Dedifferentiated amniotic fluid mesenchymal stem cell (primary cell): ENCODE measurements at regions not wholly inside any gene's neighbourhood (a gene's known extent, or its start where the extent isn't known, plus 50 kb on each side); places are given as distances from the start of the nearest gene placed in this dataset.
A peak's percentile ranks its signal among the peaks of the same experiment; 100 is the strongest.
"Not testable (repeated sequence)": the region's sequence is repeated elsewhere in the genome, so short reads cannot be mapped to it uniquely, and the experiment has no call there.

ENCODE experiments used
- DNase-seq: peaks from one replicate; pipeline ENCODE4 v3.0.0-alpha.2; 2016; ENCODE audit errors: extremely low spot score

DNA sequence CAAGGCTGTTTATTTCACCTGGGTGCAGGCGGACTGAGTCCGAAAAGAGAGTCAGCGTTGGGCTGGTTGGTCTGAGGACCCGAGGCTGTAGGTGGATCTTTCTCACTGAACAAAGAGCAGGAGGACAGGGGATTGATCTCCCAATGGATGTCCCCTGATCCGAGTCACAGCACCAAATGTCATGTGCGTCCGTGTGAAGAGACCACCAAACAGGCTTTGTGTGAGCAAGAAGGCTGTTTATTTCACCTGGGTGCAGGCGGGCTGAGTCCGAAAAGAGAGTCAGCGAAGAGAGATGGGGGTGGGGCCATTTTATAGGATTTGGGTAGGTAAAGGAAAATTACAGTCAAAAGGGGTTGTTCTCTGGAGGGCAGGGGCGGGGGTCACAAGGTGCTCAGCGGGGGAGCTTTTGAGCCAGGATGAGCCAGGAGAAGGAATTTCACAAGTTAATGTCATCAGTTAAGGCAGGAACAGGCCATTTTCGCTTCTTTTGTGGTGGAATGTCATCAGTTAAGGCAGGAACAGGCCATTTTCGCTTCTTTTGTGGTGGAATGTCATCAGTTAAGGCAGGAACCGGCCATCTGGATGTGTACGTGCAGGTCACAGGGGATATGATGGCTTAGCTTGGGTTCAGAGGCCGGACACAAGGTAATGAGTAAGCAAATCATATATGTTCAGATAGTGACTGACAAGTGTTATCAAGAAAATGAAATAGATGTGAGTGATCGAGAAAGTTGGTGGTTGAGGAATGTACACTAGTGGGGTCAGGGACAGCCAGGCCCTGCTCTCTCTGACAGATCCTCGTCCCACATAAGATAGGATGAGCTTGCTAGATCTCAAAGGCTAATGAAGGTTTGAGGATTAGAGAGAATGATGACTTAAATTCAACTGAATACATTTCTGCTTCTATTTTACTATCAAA lies 760.0 kb downstream of the KCNT2 start:
- not testable (repeated sequence) for DNase-seq

DNA sequence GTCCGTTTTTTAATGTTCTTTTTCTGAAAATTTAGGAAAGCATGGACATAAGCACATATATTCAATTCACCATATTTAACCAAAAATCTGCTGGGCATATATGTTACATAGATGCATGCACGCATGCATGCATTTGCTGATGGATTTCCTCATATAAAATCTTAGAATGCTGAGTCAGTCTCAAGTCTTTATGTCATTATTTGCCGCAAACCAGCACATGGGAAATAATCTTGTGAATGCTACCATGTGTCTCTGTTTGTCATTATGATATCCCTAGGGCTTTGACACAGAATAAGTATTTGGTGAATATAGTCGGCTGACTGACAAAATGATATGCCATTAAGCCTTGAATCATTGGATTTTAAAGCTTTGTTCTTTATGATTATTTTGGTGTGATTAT lies 776.5 kb downstream of the KCNT2 start:
- DNase-seq = no peak

DNA sequence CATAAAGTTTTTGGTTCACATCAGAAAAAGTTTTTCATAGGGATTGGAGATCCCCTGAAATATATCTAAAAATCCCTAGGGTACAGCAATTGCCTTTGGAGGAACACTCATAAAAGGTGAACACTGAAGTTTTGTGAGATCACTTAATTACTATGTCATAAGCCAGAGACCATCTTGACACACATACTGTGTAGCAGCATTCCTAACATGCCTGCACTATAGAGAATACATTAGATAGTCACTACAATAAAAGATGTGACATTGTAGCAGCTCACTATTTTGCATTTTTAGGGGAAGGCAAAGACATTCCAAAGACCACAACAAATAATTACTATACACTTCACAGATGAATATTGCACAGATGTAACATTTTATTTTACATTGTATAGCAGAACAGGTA lies 779.9 kb downstream of the KCNT2 start:
- no peak for DNase-seq

DNA sequence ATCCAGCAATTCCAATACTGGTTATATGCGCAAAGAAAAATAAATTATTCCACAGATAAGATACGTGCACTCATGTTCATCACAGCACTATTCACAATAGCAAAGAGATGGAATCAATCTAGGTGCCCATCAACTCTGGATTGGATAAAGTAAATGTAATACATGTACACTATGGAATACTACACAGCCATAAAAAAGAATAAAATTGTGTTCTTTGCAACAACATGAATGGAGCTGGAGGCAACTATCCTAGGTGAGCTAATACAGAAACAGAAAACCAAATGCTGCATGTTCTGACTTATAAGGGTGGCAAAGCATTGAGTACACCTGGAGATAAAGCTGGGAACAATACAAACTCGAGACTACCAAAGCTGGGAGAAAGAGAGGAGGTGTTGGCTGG lies 787.3 kb downstream of the KCNT2 start:
- DNase-seq = no peak

DNA sequence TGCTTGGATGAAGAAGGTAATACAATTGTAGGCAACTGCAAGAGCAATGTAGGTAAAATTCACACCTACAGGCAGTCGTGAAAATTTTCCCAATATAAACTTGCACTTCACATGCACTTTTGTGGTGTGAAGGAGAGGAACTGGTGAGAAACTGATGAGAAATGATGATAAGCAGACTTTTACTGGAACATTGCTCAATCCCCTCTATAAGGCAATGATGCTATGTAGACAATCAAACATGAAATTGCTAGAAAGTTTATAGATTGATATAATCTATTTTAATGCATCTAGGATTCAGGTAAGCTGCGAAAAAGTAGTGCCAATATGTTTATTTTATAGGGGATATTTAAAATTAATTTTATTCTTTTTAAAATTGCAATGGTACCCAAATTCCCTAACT lies 802.2 kb downstream of the KCNT2 start:
- no peak for DNase-seq

DNA sequence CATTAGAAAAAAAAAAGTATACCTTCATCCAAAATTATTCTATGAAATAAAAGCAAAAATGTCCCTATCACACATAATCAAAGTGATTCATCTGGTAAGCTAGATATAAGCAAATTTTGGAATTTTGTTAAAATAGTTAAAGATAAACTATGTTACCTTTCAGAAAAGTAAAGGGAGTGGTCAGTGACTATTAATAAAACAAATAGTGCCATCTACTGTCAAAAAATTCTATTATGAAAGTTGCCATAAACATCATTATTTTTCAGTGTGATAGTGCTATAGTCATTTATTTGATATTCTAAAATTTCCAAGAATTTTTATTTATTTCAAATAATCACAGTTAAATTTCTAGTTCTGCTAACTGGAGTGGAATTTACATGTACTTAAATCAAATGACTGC lies 803.7 kb downstream of the KCNT2 start:
- no peak for DNase-seq

DNA sequence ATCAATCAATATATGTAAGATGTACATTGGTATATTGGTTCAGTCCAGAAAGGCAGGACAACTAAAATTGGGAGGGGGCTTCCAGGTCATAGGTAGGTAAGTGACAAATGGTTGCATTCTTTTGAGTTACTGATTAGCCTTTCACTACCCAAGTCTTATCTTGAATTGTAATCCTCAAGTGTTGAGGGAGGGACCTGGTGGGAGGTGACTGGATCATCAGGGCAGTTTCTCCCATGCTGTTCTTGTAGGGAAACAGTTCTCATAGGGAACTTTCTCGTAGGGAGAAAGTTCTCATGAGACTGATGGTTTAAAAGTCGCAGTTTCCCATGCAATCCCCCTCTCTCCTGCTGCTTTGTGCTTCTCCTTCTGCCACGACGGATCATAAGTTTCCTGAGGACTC lies 809.2 kb downstream of the KCNT2 start:
- DNase-seq = no peak

DNA sequence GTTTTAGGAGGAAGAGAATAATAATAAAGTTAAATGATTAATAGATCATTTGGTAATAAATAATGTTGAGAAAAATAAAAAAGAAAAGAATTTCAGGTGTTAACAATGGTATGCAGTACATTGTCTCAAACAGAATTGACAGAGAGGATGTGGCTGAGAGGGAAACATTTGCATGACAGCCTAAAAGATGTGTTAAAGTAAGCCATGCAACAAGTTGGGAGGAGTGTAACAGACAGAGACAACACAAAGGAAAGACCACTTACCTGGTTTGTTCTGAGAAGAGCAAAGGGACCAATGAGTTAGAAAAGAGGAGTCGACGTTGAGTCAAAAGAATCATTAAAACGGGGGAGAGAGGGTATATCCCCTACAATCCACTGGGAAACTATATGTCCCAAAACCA lies 814.0 kb downstream of the KCNT2 start:
- DNase-seq = no peak

DNA sequence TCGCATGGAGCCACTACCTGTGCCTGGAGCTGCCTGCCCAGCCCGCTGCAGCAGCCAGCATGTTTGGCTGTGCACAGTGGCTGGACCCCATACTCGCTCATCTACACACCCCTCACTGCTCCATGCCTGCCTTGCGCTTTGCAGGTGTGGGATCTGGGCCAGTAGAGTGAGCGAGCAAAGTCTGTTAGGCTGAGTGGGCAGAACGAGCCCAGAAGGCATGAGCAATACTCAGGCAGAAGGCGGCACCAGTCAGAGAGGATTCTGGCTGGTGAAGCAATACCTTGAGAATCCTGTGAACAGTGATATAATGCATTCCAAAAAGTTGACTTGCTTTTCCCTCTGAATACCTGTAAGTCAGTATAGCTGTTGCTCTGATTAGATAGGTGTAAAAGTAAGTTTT lies 816.4 kb downstream of the KCNT2 start:
- DNase-seq = no peak

DNA sequence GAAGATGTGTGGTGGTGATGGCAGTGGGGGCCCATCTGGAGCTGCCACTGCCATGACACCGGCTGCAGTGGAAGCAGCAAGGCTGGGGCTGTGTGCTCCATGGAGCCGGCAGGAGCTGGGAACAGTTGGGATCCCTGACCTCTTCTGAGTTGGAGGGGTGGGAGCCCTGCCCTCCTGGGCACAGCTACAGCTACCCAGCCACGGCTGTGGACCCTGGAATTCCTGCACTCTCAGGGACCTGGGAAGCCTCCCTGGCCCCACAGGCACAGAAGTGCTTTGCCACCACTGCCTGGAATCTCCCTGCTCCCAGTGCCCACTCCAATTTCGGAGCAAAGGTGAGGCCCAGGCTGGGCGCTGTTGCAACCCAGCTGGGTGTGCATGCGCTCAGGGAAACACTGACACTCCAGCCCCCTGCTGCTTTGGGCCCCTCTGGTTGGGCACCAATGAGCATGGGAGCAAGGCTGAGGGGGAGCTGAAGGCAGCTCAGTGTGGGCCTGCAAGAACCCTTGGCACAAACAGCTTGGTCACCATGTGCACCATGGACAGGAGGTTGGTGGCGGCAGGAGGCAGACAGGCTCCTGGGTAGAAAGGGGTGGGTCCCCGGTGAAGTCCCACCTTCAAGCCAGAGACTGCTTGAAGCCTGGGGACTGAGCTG lies 817.6 kb downstream of the KCNT2 start:
- no peak for DNase-seq

DNA sequence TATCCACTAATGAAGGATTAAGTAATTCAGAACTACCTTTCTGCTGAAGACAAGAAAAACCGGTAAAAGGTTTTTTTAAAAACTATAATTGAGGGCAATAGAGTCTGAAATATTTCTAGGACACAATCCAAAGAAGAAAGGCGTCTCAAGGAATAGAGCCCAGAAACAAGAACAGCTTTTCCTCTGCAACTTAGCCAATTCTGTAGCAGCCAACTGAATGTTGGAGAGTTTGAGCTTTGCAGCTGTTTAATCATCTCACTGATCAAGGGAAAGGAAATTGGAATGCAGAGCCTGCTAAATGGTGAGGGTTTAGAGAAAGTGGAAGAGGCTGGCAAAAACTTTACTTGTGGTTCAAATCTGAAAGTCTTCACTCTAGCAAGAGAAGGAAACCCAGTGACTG lies 818.9 kb downstream of the KCNT2 start:
- DNase-seq = peak; percentile 15

DNA sequence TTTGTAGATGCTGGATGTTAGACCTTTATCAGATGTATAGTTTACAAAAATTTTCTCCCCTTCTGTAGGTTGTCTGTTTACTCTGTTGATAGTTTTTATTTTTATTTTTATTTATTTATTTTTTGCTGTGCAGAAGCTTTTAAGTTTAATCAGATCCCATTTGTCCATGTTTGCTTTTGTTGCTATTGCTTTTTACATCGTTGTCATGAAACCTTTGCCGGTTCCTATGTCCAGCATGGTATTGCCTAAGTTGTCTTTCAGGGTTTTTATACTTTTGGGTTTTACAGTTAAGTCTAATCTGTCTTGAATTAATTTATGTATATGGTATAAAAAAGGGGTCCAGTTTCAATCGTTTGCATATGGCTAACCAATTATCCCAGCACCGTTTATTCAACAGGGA lies 819.5 kb downstream of the KCNT2 start:
- no peak for DNase-seq

DNA sequence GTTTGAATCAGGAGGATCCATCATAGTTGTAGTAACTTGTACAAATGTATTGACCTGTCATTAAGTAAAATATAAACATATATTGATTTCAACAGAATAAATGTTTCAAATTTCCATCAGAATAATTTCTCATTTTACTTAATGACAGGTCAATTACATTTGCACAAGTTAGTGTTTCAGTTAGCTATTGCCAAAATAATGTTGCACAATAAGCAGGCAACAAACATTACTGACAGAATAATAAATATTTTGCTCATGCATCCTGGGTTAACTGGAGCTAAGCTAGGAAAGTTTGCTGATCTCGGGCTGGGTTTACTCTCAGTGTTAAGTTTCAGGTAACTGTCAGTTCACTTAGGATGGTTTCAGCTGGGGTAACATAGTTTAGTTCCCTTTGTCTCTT lies 822.4 kb downstream of the KCNT2 start:
- DNase-seq = no peak

DNA sequence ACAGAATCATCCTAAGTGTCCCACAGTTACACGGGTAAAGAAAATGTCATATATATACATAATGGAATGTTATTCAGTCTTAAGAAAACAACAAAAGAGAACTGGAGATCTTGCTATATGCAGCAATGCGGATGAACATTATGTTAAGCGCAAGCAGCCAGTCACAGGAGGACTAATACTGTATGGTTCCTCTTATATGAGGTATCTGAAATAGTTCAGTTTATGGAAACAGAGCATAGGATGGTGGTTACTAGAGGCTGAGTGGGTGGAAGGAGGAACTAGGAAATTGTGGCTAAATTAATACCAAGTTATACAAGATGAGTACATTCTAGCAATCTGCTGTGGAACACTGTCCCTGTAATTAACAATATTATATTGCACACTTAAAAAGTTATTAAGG lies 834.3 kb downstream of the KCNT2 start:
- no peak for DNase-seq

DNA sequence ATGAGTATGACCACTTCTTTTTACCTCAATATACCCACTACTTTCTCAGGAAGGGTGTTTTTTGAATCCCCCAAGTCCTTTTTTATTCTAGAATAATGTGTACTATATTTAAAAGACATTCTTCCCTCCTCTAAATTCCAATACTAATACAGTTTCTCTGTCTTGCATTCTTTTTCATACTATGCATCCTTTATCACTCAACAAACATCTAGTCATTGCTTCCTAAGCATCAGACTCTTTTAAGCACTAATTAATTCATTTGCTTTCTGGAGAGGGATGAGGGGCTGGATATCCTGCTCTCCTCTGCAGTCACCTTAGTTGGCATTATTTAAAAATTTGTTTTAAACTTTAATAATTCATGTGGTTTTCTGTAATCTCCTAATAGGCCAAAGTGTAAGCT lies 838.8 kb downstream of the KCNT2 start:
- no peak for DNase-seq

DNA sequence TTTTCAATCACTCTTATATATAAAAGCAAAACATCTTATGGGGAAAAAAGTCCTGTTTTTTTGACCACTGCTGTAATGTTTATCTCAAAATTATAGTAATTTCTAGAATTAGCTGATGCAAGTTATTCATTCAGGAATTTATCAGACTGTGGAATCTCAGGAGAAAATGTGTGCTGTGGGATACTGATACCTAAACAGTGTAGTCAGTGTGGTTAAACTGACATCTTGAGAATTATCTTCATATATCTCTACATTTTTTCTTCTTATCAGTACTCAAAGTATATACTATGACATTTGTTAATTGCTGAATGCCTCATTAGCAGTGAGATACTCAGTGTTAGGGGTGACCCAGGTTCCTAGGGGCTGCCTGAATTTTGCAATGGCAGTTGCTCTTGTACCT lies 839.3 kb downstream of the KCNT2 start:
- DNase-seq = no peak

DNA sequence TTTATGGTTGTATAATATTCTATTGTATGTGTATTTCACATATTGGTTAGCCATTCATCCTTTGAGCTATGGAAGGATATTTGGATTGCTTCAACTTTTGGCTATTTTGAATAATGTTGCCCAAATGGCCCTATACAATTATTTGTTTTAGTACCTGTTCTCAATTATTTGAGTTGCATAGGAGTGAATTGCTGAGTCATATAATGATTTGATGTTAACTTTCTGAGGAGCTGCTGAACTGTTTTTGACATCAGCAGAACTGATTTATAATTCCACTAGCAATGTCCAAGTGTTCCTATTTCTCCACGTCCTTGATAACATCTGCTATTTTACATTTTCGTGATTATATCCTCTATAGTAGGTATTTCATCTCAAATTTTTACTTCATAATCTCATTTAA lies 839.9 kb downstream of the KCNT2 start:
- DNase-seq = no peak

DNA sequence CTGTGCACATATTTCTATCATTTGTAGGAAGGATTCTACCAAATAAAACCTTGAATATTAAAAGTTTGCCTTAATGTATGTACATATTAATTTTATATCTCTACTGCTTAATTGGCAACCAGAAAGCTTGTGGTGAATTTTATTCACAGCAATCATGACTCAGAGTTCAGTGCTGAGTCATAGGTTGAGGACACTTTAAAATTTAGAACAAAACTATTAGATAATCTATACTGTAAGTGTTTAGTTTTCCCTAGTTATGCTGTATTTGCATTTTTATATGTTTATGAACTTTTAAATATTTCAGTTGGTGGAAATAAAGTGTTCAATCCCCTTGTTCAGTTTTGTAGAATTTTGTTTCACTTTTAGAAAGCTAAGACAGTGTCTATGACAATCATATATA lies 841.5 kb downstream of the KCNT2 start:
- peak; percentile 22 for DNase-seq

DNA sequence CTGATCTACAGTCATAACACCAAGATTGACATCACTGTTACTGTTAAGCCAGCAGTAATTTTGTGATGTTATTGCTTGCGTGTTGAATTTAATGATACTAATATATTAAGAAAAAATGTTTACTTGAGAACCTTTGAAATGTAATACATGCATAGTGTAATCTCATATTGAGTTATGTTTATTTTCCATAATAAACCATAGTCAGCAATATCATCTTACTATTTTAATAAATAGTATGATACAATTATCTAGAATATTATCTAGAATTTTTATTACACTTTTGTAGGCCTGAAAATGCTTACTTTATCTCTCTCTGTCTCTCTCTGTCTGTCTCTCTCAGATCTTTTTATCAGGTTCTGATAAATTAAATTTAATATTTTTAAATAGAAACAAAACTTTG lies 843.1 kb downstream of the KCNT2 start:
- no peak for DNase-seq

DNA sequence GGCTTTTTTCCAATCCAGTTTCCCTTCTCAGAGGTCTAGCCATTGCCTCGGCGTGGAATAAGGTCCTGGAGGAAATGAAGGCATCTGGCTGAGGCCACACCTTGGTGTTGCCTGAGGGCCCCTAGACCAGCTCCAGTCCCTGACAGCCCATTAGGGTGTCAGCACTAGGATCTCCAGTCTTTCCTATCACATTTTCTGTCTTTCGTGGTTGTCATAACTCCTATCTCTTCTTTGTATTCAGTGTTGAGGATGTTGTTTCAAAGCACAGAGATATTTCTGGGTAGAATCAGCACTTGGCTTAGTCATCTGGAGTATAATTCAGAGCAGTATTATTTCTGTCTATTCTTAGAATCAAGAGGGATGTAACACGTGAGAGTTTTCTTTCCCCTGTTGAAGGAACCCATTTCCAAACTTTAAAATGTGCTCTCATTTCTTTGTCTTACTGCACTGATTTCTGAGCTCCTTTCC lies 844.3 kb downstream of the KCNT2 start:
- DNase-seq = no peak

DNA sequence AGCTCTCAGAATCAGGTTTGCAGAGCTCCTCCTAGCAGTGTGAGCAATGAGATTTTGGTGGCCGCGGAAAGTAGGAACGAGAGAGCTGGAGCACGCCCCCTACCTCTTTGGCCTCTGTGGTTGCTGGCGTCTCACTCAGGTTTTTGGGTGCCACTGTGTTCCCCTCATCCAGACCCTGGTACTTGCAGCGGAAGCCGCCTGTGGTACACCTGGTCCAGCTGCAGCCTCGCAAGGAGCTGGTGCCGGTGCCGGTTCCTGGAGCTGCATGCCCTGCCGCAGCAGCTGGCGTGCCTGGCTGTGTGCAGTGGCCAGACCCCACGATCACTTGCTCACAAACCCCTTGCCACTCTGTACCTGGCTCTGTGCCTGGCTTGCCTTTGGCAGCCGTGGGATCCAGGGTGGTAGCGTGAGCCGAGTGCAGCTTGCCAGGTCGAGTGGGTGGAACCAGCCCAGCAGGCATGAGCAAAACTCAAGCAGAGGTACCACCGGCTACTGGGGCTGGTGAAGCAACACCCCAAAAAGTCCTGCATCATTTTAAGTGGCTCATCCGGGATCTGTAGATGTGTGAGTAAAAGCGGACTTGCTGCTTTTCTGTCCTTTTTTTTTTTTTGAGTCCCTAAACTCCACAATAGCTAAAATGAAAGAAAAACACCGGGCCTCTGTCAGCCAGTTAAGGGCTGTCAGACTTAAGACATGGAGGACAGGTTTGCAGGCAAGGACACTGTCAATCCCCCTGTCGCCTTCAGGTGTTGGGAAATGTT lies 844.9 kb downstream of the KCNT2 start:
- DNase-seq = no peak

DNA sequence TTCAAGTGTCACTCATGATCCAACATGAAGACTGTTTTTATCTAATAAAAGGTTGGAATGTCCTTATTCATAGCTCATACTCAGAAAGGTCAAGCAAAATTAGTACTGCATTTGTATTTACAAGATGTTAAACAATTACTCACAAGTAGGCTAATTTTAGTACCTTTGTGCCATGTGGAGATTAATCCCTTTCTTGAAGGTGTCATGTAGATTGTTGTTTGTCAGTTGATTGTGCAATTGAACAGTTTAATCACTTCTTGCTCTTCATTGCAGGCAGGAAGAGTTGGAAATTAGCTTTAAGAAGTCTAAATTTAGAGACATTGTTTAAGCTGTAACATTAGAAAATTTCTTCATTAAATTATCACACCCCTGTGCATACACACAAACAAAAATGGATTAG lies 847.1 kb downstream of the KCNT2 start:
- DNase-seq = no peak

DNA sequence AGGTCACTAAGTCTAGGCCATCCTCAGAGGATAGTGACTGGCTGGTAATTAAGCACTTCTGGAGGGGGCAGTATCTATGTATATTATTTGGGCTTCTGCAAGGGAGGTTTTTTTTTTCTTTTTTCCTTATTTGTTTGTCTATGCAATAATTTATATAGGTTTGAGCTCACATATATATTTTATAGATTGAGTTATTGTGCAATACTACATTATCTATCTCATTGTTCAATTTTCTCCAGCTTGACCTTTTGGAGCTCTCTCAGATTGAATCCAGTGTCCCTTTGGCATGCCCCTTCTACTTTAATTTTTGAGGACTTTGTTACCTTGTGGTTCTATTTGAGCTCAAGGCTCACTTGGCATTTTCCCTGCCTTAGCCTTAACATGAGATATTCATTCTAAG lies 852.1 kb downstream of the KCNT2 start:
- no peak for DNase-seq
